GM18499 (cell line): ENCODE measurements at regions not wholly inside any gene's neighbourhood (a gene's known extent, or its start where the extent isn't known, plus 50 kb on each side); places are given as distances from the start of the nearest gene placed in this dataset.
"Not testable (repeated sequence)": the region's sequence is repeated elsewhere in the genome, so short reads cannot be mapped to it uniquely, and the experiment has no call there.

Experiments used
- ATAC-seq: cut with Tn5 transposase; IDR thresholded peaks from one replicate; pipeline ENCODE4 v1.9.1; 2021; ENCODE audit warnings: moderate number of reproducible peaks; ENCODE audit not compliant: insufficient read depth, unreplicated experiment

DNA sequence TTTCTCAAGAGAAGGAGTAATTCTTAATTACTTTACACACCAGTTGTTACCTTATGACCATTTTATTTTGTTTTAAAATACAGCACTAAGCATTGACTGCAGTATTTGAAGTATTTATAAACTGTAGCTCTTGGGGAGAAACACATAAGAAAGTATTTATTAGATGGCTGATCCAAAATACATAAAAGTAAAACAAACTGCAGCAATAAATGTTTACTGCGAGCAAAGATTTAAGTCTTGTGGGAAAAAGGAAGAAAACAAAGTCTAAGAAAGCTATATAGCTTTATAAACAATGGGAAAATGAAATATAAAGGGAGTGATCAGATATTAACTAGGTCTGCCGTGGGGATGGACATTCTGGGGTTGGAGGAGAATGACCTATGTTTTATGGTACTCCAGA lies 347.2 kb upstream of the ZC3H15 start:
- ATAC-seq = no peak

DNA sequence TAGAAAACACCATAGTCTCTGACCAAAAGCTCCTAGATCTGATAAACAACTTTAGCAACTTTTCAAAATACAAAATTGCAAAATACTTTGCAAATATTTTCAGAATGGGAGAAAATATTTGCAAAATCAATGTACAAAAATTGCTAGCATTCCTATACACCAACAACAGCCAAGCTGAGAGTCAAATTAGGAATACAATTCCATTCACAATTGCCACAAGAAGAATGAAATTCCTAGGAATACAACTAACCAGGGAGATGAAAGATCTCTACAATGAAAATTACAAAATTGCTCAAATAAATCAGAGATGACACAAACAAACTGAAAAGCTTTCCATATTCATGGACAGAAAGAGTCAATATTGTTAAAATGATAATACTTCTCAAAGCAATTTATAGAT lies 327.0 kb upstream of the ZC3H15 start:
- no peak for ATAC-seq

DNA sequence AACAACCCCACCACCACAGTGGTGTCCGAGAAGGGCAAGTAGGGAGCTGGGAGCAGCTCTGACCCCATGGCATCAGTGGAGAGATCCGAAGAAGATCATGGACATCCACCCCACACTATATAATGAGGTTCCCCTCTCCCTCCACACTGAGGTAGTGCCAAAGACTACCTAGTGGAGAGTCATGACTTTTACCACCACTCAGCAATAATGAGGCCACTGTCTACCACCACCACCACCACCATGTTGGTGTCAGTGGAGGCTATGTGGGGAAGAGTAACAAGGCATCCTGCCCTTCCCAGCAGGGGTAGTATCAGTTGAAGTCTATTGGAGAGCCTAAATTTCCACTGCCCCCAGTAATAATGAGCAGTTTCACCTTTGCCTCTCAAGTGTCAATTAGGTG lies 321.7 kb upstream of the ZC3H15 start:
- no peak for ATAC-seq

DNA sequence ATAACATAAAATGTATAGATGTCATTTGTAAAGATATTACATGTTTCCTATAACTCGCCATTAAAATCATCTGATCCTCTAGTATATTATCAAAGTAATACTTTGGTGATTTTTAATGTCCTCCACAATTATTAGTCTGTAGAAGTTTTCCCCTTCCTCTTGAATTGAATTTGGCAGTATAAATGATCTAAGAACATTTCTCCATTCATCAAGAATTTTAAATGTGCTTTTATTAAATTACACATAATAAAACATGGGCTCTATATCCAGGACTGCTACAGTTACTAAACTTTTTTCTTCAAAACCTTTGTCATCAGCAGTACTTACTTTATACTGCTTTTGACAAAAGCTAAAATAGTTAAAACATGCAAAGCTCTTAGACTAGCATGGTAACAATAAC lies 315.4 kb upstream of the ZC3H15 start:
- no peak for ATAC-seq

DNA sequence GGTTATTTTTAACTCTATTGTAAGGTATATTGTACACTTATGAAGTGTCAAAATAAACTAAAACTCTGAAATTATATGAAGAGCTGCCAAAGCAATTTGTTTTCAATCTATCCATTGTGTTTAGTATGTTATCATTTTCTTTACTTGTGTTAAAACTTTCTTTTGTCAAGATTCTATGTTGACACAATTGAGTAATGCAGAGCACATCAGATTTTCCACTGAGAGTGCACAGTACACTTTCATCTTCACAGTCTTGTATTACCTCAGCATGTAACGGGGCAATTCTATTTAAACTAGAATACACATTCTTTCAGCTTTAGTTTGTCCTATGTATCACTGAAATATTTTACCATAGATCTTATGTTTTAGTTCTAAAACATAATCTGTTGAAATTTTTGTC lies 304.4 kb upstream of the ZC3H15 start:
- no peak for ATAC-seq

DNA sequence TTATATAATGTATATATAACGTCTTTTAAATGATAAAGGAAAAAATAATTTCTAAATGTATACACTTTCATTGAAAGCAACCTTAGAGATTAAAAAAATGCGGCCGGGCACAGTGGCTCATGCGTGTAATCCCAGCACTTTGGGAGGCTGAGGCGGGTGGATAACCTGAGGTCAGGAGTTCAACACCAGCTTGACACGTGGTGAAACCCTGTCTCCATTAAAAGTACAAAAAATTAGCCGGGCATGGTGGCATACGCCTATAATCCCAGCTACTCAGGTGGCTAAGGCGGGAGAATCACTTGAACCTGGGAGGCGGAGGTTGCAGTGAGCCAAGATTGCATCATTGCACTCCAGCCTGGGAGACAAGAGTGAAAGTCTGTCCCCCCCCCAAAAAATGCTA lies 303.7 kb upstream of the ZC3H15 start:
- ATAC-seq = not testable (repeated sequence)

DNA sequence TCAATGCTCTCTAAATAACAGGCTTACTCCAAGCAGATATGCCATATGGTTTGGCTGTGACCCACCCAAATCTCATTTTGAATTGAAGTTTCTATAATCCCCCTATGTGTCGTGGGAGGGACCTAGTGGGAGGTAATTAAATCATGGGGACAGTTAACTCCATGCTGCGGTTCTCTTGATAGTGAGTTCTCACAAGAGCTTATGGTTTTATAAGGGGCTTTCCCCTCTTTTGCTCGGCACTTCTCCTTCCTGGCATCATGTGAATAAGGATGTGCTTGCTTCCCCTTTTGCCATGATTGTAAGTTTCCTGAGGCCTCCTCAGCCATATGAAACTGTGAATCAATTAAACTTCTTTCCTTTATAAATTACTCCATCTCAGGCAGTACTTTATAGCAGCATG lies 302.7 kb upstream of the ZC3H15 start:
- no peak for ATAC-seq

DNA sequence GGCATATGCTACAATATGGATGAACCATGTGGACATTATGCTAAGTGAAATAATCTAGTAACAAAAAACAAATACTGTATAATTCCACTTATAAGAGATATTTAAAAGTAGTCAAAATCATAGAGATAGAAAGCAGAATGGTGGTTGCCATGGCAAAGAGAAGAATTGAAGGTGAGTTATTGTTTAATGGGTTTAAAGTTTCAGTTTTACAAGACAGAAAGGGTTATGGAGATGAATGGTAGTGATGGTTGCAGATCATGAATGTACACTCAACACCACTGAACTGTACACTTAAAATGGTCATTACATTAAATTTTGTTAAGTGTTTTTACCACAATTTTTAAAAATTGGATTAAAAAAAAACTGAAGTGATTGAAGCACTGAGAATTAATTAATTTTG lies 298.2 kb upstream of the ZC3H15 start:
- ATAC-seq = no peak

DNA sequence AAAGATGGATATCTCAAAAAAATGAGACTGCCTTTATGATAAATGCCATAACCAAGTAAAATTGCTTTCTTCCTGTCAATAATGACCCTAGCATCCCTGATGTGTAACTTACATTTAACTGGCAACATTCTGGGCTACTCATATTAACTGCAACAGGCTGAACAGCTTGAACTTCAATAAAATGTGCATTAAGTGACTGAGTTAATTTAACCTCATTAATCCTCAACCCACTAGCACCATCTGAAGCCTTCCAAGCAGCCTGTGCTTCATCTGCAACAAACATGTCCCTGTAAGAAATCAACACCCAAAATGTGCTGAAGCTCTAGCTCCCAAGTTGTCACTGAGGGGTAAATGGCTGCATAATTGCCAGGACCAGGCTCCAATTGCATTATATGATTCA lies 296.2 kb upstream of the ZC3H15 start:
- no peak for ATAC-seq

DNA sequence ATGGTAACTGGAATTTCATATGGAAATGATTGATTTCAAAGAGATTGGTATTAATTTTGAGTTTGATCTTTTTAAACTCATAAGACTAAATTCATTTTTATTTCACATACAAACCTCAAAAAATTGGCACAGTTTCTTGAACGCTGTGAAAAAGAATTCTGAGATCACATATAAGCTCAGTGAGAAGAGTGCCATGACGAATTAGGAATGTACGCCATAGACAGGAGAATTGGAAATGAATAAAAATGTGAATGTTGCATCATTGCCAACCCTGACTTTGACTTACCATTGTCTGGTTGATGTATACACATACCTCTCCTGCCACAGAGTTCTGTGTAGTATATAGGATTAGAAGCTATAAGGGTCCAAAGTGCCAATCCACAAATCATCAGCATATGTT lies 290.4 kb upstream of the ZC3H15 start:
- no peak for ATAC-seq

DNA sequence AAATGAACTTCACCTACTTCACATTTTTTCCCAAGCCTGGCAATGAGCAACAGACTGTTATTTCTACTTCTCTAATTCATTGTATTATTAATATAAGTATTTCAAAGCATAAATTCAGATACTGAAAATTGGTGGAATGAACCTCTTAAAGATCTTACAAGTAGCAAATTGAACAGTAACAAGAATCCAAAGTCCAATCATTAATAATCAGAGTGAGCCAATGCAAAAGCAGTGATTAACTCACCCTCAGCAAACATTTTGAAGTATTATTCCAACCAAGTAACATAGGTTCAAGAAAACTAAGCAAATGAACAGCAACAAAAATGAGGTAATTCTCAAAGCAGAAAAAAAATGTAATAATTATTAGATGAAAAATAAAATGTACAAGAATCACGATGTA lies 288.1 kb upstream of the ZC3H15 start:
- no peak for ATAC-seq

DNA sequence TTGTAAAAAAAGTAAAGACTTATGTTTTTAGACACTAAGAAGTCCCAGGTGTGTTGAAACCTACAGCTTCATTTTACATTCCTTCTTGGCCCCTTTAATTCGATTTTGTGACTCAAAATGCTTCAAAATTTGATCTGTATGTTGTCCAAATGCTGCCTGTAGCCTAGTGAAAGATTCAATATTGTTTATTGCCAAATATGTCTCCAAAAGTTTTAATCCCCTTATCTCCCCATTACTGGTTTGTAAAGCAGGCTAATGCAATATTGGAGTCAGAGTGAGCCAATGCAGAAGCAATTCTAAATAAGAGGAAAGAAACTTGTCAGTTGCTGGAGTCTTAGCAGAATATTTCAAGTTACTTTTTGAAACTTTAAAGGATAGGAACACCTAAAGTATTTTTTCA lies 287.0 kb upstream of the ZC3H15 start:
- ATAC-seq = no peak

DNA sequence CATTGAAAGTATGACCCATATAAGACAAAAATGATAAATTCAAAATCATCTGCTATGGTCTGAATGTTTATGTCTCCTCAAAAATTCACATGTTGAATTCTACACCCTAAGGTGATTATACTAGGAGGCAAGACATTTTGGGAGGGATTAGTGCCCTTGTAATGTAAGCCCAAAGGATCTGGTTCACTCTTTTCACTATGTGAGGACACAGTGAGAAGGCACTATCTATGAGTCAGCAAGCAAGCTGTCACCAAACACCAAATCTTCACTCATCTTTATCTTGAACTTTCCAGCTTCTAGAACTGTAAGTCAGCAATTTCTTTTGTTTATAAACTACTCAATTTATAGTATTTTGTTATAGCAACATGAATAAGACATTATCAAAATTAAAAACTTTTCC lies 284.7 kb upstream of the ZC3H15 start:
- no peak for ATAC-seq

DNA sequence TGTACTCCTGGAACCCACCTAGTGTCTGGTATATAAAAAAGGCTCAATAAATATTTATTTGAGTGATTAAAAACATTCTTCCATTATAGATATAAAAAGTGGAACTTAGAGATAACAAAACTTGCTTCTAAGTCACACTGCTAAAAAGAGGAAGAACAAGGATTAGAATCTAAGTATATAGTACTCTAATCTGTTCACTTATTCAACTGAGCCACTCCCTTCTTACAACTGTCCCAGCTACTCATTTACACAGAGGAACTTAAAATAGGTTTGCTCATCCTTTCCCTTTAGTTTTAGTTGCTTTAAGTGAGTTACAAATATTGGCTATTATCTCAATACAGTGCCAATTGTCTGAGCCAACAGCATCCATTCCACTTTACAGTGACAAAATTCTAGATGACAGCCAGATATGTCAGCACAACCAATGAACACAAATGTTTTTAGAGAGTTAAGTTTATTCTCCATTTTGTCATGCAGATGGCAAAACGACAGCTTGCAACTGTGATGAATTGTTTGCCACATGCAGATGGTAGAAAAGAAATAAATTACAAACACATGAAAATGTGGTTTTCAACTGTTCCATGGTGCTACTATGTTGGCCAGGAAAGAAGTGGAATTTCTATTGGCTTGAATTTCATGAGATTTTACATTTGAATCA lies 280.7 kb upstream of the ZC3H15 start:
- ATAC-seq = no peak

DNA sequence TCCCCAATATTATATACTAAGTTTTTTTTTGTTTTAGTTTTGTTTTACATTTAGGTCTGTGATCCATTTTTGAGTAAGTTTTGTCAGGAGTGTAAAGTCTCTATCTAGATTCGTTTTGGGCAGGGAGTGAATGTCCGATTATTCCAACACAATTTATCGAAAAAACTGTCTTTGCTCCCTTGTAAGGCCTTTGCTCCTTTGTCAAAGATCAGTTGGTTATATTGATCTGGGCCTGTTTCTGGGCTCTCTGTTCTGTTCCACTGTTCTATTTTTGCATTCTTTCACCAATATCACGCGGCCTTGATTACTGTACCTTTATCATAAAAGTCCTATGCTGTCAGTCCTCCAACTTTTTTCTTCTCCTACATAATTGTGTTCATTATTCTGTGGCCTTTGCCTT lies 276.5 kb upstream of the ZC3H15 start:
- no peak for ATAC-seq

DNA sequence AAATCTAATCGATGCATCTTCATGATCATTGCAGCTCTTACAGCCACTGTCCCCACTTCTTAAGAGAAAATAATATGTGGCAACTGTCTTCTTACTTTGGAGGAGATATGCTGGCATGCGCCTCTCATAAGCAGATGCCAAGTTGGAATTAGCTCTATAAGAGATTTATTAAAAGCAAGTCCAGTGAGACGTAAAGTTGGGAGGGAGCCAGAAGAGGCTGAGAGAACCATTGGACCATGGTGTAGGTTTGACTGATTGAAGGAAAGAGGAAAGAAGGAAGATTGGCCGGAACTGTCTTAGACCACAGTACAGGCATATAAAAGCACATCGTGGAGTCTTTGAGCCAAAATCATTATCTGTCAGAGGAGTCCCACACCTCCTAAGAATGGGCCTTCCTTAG lies 265.7 kb upstream of the ZC3H15 start:
- ATAC-seq = no peak

DNA sequence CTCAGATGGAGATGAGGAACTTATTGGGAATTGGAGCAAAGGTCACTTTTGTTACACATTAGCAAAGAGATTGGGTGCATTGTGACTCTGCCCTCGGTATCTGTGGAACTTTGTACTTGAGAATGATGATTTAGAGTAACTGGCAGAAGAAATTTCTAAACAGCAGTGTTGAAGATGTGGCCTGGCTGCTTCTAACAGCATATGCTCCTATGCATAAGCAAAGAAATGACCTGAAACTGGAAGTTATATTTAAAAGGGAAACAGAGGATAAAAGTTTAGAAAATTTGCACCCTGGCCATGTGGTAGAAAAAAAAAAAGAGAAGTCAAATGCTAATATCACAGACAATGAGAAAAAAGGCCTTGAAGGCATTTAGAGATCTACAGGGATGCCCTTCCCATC lies 256.8 kb upstream of the ZC3H15 start:
- no peak for ATAC-seq

DNA sequence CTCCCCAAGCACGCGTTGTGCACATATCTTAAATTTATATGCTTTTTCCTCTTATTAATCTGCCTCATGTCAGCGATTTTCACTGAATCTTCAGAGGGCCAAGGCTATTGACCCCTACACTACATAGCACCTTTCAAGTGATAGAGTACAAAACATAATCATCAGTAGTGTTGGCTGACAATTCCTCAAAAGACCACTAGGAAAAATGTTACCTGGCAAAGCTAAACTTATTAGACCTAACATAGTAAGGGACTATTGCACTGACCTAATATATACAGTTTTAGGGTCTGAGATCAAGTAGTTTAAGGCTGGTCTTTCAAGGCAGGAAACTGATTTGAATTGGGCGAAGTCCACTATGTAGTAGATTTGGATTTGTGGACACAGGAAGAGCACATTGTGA lies 244.2 kb upstream of the ZC3H15 start:
- ATAC-seq = no peak

DNA sequence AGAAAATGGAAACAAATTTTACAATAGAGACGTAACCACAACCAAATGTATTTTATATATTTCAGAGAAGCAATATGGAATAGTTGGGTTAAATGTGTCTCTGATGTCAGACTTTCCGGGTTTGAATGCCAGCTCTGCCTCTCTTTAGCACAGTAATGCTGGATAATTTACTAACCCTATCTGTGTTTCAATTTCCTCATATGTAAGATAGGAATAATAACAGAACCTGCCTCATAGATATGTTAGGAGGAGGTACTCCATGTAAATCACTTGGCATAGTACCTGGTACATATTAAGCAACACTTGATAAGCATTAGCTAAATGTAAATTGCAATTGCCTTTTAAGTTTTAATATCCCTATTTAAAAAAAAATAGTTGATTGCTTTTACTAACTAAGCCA lies 231.3 kb upstream of the ZC3H15 start:
- no peak for ATAC-seq

DNA sequence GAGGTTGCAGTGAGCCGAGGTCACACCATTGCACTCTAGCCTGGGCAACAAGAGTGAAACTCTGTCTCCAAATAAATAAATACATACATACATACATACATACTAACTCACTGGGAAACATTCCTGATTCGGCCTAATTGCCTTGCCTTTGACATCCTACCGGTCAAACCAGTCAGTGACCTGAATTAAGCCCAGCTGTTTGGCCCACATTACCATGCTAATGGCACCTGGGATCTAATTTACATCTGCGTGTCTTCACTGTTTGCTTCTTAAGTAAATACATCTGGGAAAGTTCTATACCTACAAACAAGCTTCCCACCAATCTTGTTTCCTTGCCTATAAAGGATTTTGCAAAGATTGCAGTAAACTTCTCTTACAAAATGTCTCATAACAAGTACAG lies 230.2 kb upstream of the ZC3H15 start:
- no peak for ATAC-seq

DNA sequence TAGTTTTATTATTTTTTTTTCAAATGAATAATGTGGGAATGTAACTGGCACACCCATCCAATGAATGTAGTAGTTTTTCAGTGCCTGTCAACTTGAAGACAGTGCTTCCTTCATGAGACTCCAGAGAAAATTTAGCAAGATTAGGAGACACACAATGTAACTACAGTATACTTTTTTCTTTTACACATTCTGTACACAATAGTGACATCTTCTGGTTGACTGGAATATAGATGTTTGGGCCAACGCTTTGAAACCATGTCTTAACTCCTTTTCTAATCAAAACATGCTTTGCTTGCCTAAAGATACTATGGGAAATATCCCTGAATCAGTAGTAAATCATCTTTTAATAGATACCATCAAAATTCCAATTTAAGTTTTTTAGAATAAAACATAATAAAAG lies 229.5 kb upstream of the ZC3H15 start:
- ATAC-seq = no peak

DNA sequence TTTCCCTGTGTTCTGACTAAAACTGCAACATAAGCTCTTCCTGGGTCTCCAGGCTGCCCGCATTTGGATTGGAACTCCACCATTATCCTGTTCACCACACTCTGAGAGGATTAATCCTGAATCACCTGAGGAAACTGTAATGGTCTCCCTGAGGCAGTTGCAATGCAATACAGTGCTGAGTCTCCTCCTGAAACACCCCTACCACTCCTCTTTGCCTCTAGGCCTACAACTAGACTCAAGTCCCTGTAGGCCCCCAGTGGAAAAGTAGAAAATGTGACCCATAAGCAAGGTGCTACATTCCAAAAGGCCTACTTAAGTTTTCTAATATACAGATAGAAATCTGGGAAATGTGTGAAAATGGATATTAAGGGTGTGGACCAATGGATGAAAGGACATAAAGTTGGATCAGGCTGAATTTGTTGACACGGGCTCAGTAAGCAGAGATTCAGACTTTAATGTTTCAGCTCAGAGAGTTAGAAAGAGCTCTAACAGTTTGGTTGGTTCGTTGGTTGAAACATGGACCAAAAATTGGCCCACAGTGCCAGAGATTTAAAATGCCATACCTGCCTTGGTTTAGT lies 222.3 kb upstream of the ZC3H15 start:
- ATAC-seq = no peak

DNA sequence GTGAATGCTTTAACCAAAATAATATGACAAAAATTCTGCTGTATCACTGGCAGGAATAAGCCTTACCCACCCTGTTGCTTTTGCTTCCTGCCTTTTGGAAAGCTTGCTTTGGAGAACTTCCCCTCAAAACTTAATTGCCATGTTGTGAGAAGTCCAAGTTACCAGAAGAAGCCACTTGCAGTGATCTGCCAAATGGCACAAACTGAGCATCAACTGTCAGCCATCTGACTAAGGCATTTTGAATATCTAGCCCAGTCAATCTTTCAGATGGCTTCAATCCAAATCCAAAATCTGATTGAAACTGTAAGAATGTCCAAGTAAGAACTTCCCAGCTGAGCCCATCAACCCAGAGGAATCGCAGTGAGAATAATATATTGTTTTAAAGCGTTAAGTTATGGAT lies 216.5 kb upstream of the ZC3H15 start:
- ATAC-seq = no peak
